HAP-1 (cell line): ENCODE measurements at regions not wholly inside any gene's neighbourhood (a gene's known extent, or its start where the extent isn't known, plus 50 kb on each side); places are given as distances from the start of the nearest gene placed in this dataset.
A peak's percentile ranks its signal among the peaks of the same experiment; 100 is the strongest.

Source experiments
- DNase-seq, 2 experiments: peaks; one replicate each; pipeline ENCODE4 v3.0.0-alpha.2; 2016 to 2020; ENCODE audit warnings: low spot score in 2 of 2
- H3K27me3 ChIP-seq: fragments of 250-450 bp; sonication (Bioruptor Pico); 2 replicates; pipeline ENCODE4 v1.5.1; 2020; ENCODE audit warnings: low read depth, mild to moderate bottlenecking, moderate library complexity
- H3K36me3 ChIP-seq: fragments of 250-450 bp; sonication (Bioruptor Pico); replicated peaks from 2 replicates; pipeline ENCODE4 v1.5.1; 2020; ENCODE audit warnings: mild to moderate bottlenecking
- H3K4me1 ChIP-seq: fragments of 250-450 bp; sonication (Bioruptor Pico); 2 replicates; pipeline ENCODE4 v1.5.1; 2020; ENCODE audit warnings: mild to moderate bottlenecking
- H3K4me3 ChIP-seq: fragments of 250-450 bp; sonication (Bioruptor Pico); 2 replicates; pipeline ENCODE4 v1.5.1; 2020; ENCODE audit warnings: mild to moderate bottlenecking, moderate library complexity
- H3K9me3 ChIP-seq: fragments of 250-450 bp; sonication (Bioruptor Pico); 2 replicates; pipeline ENCODE4 v1.5.1; 2020; ENCODE audit warnings: mild to moderate bottlenecking, moderate library complexity
- in situ Hi-C: fragments of 300-500 bp; cut with MboI; formaldehyde crosslinking; loops from 3 replicates; pipeline ENCODE4 v1.14.3; 2020; ENCODE audit warnings: low sequenced_read_pairs, inconsistent platforms, mixed read lengths

DNA sequence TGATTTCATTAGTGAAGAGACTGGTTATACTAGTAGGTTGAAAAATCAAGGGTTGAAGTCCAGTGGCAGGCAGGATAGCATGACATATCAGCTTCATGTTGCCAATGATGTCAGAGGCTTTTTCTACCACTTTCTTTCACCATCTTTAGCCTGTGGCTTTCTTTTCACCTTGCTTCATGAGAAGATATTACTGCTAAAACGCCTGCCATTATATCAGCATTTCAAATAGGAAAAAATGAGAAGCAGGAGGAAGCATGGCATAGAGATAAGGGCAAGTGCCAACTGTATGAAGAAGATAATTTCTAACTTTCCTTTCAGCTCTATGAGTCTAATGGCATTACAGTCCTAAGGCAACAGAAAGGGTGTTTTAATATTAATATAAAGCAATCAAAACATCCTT is 270.2 kb upstream of the SYT4 start:
- H3K36me3 ChIP-seq = no peaks in the 10 kb centered on the region
- DNase-seq = no peak
- H3K27me3 ChIP-seq = no peaks in the 10 kb centered on the region
- H3K9me3 ChIP-seq = no peaks in the 10 kb centered on the region
- no peaks in the 10 kb centered on the region for H3K4me1 ChIP-seq
- in situ Hi-C loops = no loop called here
- H3K4me3 ChIP-seq = no peak overlapping the region

DNA sequence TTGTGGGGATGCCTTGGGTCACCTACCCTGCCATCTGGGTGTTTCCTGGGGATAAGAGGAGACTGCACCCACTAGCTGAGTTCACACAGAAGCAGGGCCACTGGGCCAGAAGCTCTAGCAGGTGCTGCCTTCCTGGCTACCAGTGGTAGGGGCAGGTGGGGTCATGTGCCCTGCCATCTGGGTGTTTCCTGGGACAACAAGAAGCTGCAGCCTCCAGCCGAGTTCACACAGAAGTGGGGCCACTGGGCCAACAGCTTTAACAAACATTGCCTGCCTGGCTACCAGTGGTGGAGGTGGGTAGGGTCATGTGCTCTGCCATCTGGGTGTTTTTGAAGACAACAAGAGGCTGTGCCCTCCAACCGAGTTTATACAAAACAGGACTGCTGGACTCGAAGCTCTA is 282.2 kb upstream of the SYT4 start:
- in situ Hi-C loops = loop anchor here (25.0 kb wide), 2 partner anchors 1272 to 1497 kb away; no protein-coding TSS in a partner anchor
- H3K4me1 ChIP-seq = no peaks in the 10 kb centered on the region
- DNase-seq = no peak

DNA sequence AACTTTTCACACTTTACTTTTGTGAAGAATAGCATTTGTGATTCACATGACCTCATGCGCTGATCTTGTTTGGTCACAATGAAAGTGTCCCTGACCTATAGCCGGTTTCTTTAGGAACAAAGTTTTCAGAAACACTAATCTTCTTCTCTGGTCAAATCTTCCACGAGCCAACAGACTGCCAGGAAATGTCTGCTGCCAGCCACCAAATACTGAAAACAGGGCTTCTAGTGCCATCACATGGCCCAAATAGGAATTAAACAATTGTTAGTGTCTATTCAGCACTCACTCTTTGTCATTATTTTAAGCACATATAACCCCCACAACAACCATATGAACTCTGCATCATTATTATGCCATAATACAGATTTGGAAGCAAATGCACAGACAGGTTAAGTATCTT is 286.5 kb upstream of the SYT4 start:
- no peaks in the 10 kb centered on the region for H3K27me3 ChIP-seq
- in situ Hi-C loops = loop anchor here (25.0 kb wide), 2 partner anchors 1276 to 1501 kb away; no protein-coding TSS in a partner anchor
- no peaks in the 10 kb centered on the region for H3K9me3 ChIP-seq
- H3K4me3 ChIP-seq = no peak overlapping the region
- H3K36me3 ChIP-seq = no peaks in the 10 kb centered on the region
- DNase-seq = peak; percentile 44 to 57
- H3K4me1 ChIP-seq = no peaks in the 10 kb centered on the region

More for the DNA sequence above, 282.2 kb upstream of the SYT4 start:
- Histone ChIP-seq H3K4me3 (no peak overlapping the region), H3K36me3 (no peaks in the 10 kb centered on the region), H3K27me3 (no peaks in the 10 kb centered on the region), H3K9me3 (no peaks in the 10 kb centered on the region)

DNA sequence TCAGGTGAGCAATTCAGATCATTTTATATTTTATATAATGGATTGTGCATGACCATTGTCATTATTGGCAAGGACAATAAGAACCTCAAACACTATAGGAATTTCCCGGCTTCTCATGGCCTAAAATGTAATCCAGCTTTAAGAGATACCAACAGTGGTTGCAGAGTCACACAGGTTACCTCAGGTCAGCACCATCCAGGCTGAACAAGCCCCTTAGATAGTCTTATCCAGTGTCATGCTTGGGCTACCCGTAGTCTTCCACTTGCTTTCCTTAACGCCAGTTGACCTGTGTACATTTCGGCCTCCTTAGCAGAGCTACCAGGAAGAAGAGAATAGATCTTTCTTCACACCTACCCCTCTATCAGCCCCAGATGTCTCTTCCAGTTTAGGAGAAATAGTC is 293.3 kb upstream of the SYT4 start:
- Histone ChIP-seq H3K4me3 (no peak overlapping the region), H3K27me3 (no peaks in the 10 kb centered on the region), H3K36me3 (no peaks in the 10 kb centered on the region), H3K4me1 (no peaks in the 10 kb centered on the region), H3K9me3 (no peaks in the 10 kb centered on the region)
- in situ Hi-C loops = loop anchor here (25.0 kb wide), 2 partner anchors 1283 to 1508 kb away; no protein-coding TSS in a partner anchor
- no peak for DNase-seq

DNA sequence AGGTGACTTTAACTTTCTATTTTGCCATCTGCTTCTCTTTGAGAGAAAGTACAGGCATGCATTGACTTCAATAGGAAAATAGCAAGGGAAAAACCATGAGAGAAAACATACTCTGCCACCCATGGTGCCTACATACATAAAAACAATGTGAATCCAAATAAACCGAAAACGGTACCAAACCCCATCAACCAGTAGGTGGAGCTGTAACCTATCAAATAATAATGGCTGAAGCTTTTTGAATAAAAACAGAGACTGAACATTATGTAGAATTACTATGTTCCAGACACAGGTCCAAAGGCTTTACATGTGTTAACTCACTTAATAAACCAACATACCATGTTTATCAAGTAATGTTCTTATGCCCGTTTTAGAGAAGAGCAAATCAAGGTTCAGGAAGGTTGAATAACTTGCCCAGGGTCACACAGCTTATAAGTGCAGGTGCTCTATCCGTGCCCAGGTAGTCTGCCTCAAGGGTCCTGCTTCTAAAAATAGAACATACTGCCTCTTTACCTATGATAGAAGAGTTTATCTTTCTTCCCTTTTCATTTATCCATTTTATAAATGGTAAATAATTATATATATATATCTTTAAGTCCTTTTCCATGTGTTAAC is 293.9 kb upstream of the SYT4 start:
- in situ Hi-C loops = loop anchor here (25.0 kb wide), 2 partner anchors 1284 to 1509 kb away; no protein-coding TSS in a partner anchor
- H3K36me3 ChIP-seq = no peaks in the 10 kb centered on the region
- peak; percentile 37 to 58 for DNase-seq
- H3K4me3 ChIP-seq = no peak overlapping the region
- no peaks in the 10 kb centered on the region for H3K9me3 ChIP-seq
- no peaks in the 10 kb centered on the region for H3K4me1 ChIP-seq
- H3K27me3 ChIP-seq = no peaks in the 10 kb centered on the region

DNA sequence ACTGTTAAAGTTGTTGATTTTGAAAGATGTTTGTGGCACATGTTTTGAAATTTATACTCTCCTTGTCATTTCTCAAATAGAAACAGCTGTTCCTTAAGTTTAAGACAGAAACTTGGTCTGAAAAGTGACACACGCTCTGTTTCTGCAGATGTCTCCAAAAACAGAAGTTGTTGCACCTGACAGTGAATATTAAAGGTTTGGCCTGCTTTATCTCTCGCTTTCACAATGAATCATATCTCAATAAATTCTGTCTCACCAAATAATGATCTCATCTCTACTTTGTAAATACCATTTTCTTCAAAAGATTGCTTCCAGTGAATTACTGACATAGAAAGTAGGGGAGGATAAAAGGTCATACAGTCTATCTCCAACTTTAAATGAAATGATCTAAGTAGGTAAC is 294.9 kb upstream of the SYT4 start:
- Histone ChIP-seq H3K27me3 (no peaks in the 10 kb centered on the region), H3K4me3 (no peak overlapping the region), H3K36me3 (no peaks in the 10 kb centered on the region), H3K4me1 (no peaks in the 10 kb centered on the region), H3K9me3 (no peaks in the 10 kb centered on the region)
- in situ Hi-C loops = loop anchor here (25.0 kb wide), 2 partner anchors 1285 to 1510 kb away; no protein-coding TSS in a partner anchor
- no peak for DNase-seq

DNA sequence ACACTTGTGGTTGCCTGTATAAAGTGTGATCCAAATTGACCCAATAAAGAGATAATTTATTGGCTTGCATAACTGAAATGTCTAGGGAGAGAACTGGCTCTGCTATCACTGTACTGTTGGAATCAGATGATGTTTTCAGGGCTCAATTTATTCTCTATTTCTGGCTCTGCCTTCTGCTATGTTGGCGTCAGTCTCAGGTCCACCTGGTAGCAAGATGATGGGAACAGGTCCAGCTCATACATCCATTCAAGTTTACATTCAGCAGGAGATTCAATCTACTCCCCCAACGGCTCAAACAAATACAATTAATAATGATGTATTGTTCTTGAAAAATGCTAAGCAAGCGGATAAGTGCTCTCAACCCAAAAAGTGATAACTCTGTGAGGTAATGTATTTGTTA is 297.7 kb upstream of the SYT4 start:
- H3K4me3 ChIP-seq = no peak overlapping the region
- H3K4me1 ChIP-seq = no peaks in the 10 kb centered on the region
- H3K27me3 ChIP-seq = no peaks in the 10 kb centered on the region
- H3K9me3 ChIP-seq = no peaks in the 10 kb centered on the region
- no peak for DNase-seq
- in situ Hi-C loops = loop anchor here (25.0 kb wide), 2 partner anchors 1288 to 1513 kb away; no protein-coding TSS in a partner anchor
- no peaks in the 10 kb centered on the region for H3K36me3 ChIP-seq

DNA sequence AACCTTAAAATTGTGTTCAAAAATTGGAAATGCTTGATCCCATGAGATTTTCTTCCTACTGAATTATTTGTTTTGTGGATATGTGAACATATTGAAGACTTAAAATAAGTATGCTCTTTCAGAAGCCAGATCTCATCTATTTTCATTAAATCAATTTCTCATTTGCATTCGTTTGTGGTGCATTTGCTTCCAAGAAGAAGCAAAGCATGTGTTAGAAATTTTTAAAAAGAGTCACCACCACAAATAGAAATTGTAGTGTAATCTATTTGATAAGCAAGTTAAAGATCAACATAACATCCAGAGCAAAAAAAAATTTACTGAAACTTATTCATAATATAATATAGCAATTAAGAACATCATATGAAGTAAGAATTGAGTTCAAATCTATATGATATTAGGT is 300.9 kb upstream of the SYT4 start:
- no peaks in the 10 kb centered on the region for H3K27me3 ChIP-seq
- no peaks in the 10 kb centered on the region for H3K36me3 ChIP-seq
- H3K4me3 ChIP-seq = no peak overlapping the region
- no peaks in the 10 kb centered on the region for H3K4me1 ChIP-seq
- in situ Hi-C loops = no loop called here
- no peak for DNase-seq
- H3K9me3 ChIP-seq = no peaks in the 10 kb centered on the region

DNA sequence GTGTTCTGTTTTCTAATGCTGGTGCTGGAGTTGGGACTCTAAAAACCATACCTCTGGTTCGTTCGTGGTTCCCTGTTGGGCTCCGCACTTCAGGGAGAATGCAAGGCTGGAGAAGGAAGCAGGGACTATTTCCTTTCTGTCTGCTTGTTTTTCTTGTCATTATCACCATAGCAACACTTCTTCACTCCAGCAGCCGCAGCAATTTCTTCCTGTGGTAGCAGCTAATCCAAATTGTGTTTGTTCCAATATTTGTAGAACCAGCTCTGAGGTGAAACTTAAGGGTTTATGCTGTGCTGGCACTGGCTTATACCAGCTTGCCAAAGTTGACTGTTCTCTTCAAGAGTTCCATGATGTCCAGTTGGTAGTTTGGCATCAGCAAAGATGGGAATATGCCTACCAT is 301.4 kb upstream of the SYT4 start:
- DNase-seq = no peak
- Histone ChIP-seq H3K27me3 (no peaks in the 10 kb centered on the region), H3K36me3 (no peaks in the 10 kb centered on the region), H3K4me1 (no peaks in the 10 kb centered on the region), H3K9me3 (no peaks in the 10 kb centered on the region), H3K4me3 (no peak overlapping the region)
- in situ Hi-C loops = no loop called here

DNA sequence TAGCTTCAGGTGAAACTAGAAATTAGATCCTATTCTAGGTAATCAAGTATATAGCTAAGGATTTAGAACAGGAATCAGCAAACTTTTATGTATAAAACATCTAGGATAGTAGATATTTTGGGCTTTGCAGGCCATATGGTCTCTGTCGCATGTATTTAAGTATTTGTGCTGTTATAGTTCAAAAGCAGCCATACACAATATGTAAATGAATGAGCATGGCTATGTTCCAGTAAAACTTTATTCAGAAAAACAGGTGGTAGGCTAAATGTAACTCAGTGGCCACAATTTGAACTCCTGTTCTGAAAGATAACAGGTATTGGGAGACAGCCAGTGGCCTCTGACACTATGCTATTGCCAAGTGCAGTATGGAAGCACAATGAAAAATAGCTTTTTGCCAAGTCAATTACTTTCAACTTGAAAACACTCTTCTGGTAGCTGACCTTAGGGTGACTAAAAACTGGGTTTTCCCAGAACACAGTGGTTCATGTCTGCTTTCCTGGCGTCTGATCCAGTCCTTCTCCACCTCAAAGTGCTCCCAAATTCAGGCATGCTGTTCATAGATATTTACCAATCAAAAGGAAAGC is 304.7 kb upstream of the SYT4 start:
- no peaks in the 10 kb centered on the region for H3K27me3 ChIP-seq
- H3K9me3 ChIP-seq = no peaks in the 10 kb centered on the region
- H3K4me1 ChIP-seq = no peaks in the 10 kb centered on the region
- no peaks in the 10 kb centered on the region for H3K36me3 ChIP-seq
- DNase-seq = no peak
- no peak overlapping the region for H3K4me3 ChIP-seq
- in situ Hi-C loops = no loop called here

DNA sequence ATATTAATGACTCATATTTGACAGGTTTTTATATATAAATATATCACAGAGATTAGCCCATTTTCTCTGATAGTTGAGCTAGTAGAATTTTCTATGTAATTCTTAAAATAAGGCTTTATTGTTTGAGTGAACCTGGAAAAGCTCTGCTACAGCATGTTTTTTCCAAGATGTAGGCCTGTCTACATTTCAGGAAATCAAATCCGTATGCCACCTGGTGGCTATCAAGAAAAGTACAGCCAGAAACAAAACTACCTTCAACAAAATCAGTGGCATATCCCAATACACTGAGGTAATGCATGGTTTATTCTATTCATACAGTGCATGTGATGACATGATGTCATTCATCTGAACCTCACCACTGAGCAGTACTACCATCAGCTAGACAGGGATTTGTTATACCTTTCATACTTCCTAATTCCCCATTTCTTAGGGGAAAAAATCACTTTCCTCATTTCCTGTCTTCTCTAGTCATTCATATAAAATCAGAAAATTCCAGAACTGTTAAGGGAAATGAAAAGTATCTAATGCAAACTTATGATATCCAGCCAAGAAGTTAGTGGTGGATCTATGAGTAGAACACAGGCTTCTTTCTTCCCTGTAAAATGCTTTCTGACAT is 310.4 kb upstream of the SYT4 start:
- Histone ChIP-seq H3K4me3 (no peak overlapping the region), H3K4me1 (no peaks in the 10 kb centered on the region), H3K9me3 (no peaks in the 10 kb centered on the region), H3K36me3 (no peaks in the 10 kb centered on the region), H3K27me3 (no peaks in the 10 kb centered on the region)
- in situ Hi-C loops = no loop called here
- DNase-seq = peak in 1 of 2 experiments; percentile 59

DNA sequence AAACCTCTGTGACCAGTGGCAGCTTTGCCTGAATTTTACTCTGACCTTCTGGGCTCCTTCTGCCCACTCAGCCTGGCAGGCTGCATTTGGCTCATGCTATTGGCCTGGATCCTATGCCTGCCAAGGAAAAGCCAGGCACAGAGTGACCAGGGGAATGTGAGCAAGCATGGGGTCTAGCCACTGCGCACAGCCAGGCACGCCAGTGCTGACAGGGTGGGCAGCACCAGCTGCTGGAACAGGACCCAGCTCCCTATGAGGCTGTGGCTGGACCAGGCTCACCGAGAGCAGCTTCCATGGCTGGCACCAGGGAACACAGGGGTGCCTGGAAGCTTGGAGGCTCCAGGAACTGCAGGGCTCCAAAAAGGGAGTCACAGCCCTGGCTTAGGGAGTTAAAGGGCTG is 311.5 kb upstream of the SYT4 start:
- H3K27me3 ChIP-seq = no peaks in the 10 kb centered on the region
- in situ Hi-C loops = no loop called here
- no peak for DNase-seq
- no peaks in the 10 kb centered on the region for H3K36me3 ChIP-seq
- H3K4me3 ChIP-seq = no peak overlapping the region
- H3K9me3 ChIP-seq = no peaks in the 10 kb centered on the region
- H3K4me1 ChIP-seq = no peaks in the 10 kb centered on the region

DNA sequence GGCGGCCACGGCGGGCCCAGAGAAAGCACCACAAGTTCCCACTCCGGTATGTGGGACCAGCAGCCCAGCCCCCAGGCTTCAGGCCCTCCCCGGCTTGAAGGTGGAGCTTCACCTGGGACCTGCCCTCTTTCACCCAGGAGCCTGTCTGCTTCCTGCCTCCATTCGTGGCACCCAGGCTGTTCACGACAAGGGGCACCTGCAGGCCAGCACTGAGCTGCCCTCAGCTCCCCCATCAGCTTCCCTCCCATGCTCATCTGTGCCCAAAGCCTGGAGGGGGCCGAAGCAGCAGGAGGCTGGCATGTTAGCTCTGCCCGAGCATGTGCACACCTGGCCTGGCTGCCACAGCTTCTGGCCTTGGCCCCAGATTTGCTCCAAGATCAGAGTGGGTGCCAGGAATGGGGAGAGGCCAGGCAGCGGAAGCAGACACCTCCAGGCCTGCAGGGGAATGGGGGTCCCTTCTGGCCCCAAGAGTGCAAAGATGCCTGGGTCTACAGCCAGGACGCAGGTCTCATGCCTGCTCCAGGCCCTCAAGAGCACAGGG is 312.4 kb upstream of the SYT4 start:
- Histone ChIP-seq H3K27me3 (no peaks in the 10 kb centered on the region), H3K4me3 (no peak overlapping the region), H3K9me3 (no peaks in the 10 kb centered on the region), H3K4me1 (no peaks in the 10 kb centered on the region), H3K36me3 (no peaks in the 10 kb centered on the region)
- in situ Hi-C loops = no loop called here
- DNase-seq = no peak
